ENCODE measurements at regions not wholly inside any gene's neighbourhood (a gene's known extent, or its start where the extent isn't known, plus 50 kb on each side); places are given as distances from the start of the nearest gene placed in this dataset.
A peak's percentile ranks its signal among the peaks of the same experiment; 100 is the strongest.

GRCh38 chr9:88773627-88774244 is 217.5 kb upstream of the S1PR3 start:
- in situ Hi-C loops (cut with HindIII; ENCODE audit: low pct_unique_long_range_greater_than_20kb, low sequenced_read_pairs): no loop called here
- DNase-seq (ENCODE audit: low read depth): no peak

- DNase-seq (ENCODE audit: low read depth): peak; percentile 31
- in situ Hi-C loops (cut with HindIII; ENCODE audit: low pct_unique_long_range_greater_than_20kb, low sequenced_read_pairs): no loop called here
Measured at GRCh38 chr9:88775037-88775471, 216.2 kb upstream of the S1PR3 start.

- in situ Hi-C loops (cut with HindIII; ENCODE audit: low pct_unique_long_range_greater_than_20kb, low sequenced_read_pairs): no loop called here
- no peak for DNase-seq (ENCODE audit: low read depth)
Measured at GRCh38 chr9:88775559-88775958, 215.7 kb upstream of the S1PR3 start.

- in situ Hi-C loops (cut with HindIII; ENCODE audit: low pct_unique_long_range_greater_than_20kb, low sequenced_read_pairs): no loop called here
- DNase-seq (ENCODE audit: low read depth): no peak
Measured at GRCh38 chr9:88775966-88776365, 215.3 kb upstream of the S1PR3 start.

- in situ Hi-C loops (cut with HindIII; ENCODE audit: low pct_unique_long_range_greater_than_20kb, low sequenced_read_pairs): no loop called here
- DNase-seq (ENCODE audit: low read depth): peak; percentile 57
Measured at GRCh38 chr9:88776717-88777497, 214.4 kb upstream of the S1PR3 start.

GRCh38 chr9:88777498-88778312 is 213.6 kb upstream of the S1PR3 start:
- in situ Hi-C loops (cut with HindIII; ENCODE audit: low pct_unique_long_range_greater_than_20kb, low sequenced_read_pairs): no loop called here
- DNase-seq (ENCODE audit: low read depth): no peak

GRCh38 chr9:88781628-88782391 is 209.5 kb upstream of the S1PR3 start:
- DNase-seq (ENCODE audit: low read depth): no peak
- in situ Hi-C loops (cut with HindIII; ENCODE audit: low pct_unique_long_range_greater_than_20kb, low sequenced_read_pairs): no loop called here

GRCh38 chr9:88782931-88783710 is 208.1 kb upstream of the S1PR3 start:
- in situ Hi-C loops (cut with HindIII; ENCODE audit: low pct_unique_long_range_greater_than_20kb, low sequenced_read_pairs): no loop called here
- DNase-seq (ENCODE audit: low read depth): no peak

GRCh38 chr9:88783711-88784083 is 207.6 kb upstream of the S1PR3 start:
- in situ Hi-C loops (cut with HindIII; ENCODE audit: low pct_unique_long_range_greater_than_20kb, low sequenced_read_pairs): no loop called here
- DNase-seq (ENCODE audit: low read depth): no peak

- no peak for DNase-seq (ENCODE audit: low read depth)
- in situ Hi-C loops (cut with HindIII; ENCODE audit: low pct_unique_long_range_greater_than_20kb, low sequenced_read_pairs): no loop called here
Measured at GRCh38 chr9:88784960-88785359, 206.3 kb upstream of the S1PR3 start.

- in situ Hi-C loops (cut with HindIII; ENCODE audit: low pct_unique_long_range_greater_than_20kb, low sequenced_read_pairs): no loop called here
- DNase-seq (ENCODE audit: low read depth): no peak
Measured at GRCh38 chr9:88786291-88787079, 204.8 kb upstream of the S1PR3 start.

GRCh38 chr9:88789785-88790184 is 201.5 kb upstream of the S1PR3 start:
- DNase-seq (ENCODE audit: low read depth): peak; percentile 29

GRCh38 chr9:88791105-88791805 is 200.0 kb upstream of the S1PR3 start:
- in situ Hi-C loops (cut with HindIII; ENCODE audit: low pct_unique_long_range_greater_than_20kb, low sequenced_read_pairs): no loop called here
- DNase-seq (ENCODE audit: low read depth): no peak

More at GRCh38 chr9:88789785-88790184, 201.5 kb upstream of the S1PR3 start:
- in situ Hi-C loops (cut with HindIII; ENCODE audit: low pct_unique_long_range_greater_than_20kb, low sequenced_read_pairs): no loop called here

- in situ Hi-C loops (cut with HindIII; ENCODE audit: low pct_unique_long_range_greater_than_20kb, low sequenced_read_pairs): no loop called here
- no peak for DNase-seq (ENCODE audit: low read depth)
Measured at GRCh38 chr9:88792502-88792901, 198.8 kb upstream of the S1PR3 start.

- in situ Hi-C loops (cut with HindIII; ENCODE audit: low pct_unique_long_range_greater_than_20kb, low sequenced_read_pairs): no loop called here
- DNase-seq (ENCODE audit: low read depth): no peak
Measured at GRCh38 chr9:88794100-88794499, 197.2 kb upstream of the S1PR3 start.

GRCh38 chr9:88796947-88797346 is 194.3 kb upstream of the S1PR3 start:
- DNase-seq (ENCODE audit: low read depth): no peak
- in situ Hi-C loops (cut with HindIII; ENCODE audit: low pct_unique_long_range_greater_than_20kb, low sequenced_read_pairs): no loop called here
